LoVo (cell line): ENCODE measurements at regions not wholly inside any gene's neighbourhood (a gene's known extent, or its start where the extent isn't known, plus 50 kb on each side); places are given as distances from the start of the nearest gene placed in this dataset.
"Not testable (repeated sequence)": the region's sequence is repeated elsewhere in the genome, so short reads cannot be mapped to it uniquely, and the experiment has no call there.

ENCODE experiments used
- DNase-seq: peaks from one replicate; pipeline ENCODE4 v3.0.0-alpha.2; 2016; ENCODE audit warnings: low spot score

DNA sequence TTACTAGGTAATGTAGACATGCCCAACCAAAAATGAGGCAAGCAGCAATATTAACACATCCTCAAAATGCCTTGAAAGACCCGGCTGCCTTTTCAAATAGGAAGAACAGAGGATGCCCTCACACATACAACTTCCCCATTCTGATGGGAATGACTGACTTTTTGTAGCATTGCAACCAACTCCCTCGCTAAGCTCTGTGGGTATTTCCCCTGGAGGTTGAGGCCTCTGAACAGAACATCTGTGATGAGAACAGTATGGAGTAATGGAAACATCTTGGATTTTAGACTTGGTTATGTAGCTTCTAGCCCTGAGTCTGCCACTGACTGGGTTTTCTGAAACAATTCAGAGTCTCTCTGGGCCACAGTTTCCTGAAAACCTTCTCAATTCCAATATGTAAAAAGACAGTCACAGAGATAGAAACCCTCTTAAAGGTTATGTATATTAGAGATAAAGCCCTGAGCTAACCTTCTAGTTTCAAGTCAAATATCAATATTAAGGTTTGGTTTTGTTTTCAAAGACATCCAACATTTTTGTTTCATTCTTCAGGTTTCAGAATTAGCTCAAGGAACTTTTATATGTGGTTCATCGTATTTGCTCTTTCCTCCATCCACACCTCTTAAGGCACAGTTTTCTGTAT, 311.5 kb downstream of the SETD4 start:
- no peak for DNase-seq

GRCh38 chr21:35743571-35743970, 316.8 kb downstream of the SETD4 start:
- no peak for DNase-seq

DNA sequence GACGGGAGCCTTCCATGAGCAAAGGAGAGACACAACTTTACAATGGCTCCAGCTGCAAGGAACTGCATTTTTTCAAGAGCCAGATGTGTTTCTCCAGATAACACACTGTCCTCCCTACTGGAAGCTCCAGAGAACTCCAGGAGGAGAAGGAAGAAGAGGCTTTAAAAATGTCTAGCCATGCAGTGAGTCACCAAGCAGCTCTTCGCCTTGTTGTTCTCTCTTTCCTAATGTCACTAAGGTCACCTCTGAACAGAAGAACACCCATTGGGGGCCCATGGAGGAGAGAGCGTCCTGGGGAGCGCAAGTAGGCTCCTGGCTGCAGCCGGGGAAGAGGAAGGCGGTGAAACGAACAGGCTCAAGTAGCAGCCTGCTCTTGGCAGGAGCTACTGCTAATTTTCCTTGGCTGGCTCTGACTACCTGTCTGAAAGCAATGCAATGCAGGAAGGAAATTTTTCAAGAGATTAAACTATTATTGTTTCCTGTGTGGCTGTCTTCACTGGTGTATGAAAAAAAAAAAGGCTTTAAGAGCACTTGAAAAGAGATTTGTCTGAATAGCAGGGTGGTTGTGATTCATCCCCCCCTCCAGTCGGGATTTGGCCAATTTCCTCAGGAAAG, 321.9 kb downstream of the SETD4 start:
- no peak for DNase-seq

DNA sequence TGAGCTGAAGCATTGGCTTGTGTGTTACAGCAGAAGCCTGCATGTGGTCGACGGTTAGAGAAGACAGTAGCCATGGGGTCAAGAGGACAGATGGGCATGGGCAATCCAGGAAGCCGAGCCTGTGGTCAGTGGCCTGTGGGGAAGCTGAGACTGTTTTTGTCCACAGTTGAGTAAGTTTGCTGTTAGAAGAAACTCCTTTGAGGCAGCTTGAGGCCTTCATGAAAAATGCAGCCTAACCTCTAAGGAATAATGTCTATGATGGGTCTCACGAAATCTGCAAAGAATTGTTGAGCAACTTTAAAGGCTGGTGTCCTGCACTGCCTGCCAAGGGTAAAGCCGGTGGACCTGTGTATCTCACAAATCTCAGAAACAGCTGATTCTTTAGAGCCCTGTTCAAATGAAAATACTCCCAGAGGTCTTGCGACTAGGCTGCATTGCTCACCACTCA, 322.4 kb downstream of the SETD4 start:
- no peak for DNase-seq

DNA sequence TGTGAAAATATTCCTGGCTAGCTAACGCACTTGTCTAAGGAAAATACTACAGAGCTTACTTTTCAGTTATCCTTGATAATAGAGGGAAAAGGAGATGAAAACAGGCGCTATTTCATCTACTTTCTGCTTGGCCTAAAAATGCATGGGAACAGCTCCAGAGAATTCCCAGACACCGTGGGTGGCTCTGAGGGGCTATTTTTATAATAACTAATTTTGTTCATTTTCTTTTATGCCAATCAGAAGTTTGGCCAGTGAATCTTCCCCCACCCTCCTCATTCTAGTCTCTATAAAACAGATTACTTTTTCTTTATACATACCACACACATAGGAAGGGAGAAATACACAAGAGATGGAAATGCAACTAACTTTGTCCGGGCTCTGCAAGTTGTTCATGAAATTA, 322.9 kb downstream of the SETD4 start:
- no peak for DNase-seq

DNA sequence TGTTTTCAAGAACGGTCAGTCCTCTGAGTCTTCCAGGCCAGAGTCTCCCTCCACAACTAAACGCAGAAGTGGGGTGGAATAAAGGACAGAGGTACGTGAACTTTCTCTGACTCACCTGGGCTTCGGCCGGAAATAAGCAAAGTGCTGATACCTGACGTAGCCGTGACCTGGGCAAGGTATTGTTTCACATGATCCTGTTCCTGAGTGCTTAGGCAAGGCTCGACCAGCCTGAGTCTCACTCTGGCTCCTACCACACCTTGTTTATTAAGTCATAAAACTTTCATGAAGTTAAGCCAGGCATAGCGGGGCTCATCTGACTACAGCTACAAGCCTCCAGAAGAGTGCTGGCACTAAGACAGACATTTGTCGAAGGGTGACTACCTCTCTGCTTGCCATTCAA, 327.5 kb downstream of the SETD4 start:
- peak; percentile 15 for DNase-seq

DNA sequence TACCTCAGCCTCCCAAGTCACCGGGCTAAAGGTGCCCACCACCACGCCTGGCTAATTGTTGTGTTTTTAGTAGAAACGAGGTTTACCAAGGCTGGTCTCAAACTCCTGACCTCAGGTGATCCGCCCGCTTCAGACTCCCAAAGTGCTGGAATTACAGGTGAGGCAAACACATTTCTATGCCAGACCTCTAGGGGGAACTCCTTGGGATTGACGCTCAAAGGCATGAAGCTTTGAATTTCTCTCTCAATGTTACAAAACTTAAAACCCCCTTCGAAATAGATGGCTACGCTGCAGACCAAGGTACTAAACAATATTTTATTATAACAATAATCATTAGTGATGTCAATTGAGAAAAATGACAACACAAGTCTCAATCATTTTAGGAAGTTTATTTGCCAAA, 330.0 kb downstream of the SETD4 start:
- DNase-seq: no peak

DNA sequence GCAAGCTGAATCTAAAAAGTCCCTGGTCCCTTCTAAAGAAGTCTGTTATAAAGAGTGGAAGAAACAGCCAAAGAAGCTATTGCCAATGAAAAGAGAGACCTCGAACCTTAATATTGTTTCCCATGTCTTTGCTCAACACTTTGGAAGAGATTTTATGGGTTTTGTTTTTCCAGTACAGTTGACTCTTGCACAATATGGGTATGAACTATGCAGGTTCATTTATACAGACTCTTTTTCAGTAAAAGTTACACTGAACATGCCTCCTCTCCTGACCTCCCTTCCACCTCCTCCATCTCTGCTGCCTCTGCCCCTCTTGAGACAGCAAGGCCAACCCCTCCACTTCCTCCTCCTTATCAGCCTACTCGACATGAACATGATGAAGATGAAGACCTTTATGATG, 332.5 kb downstream of the SETD4 start:
- DNase-seq: no peak

GRCh38 chr21:35724156-35724555, 336.2 kb downstream of the SETD4 start:
- DNase-seq: no peak

DNA sequence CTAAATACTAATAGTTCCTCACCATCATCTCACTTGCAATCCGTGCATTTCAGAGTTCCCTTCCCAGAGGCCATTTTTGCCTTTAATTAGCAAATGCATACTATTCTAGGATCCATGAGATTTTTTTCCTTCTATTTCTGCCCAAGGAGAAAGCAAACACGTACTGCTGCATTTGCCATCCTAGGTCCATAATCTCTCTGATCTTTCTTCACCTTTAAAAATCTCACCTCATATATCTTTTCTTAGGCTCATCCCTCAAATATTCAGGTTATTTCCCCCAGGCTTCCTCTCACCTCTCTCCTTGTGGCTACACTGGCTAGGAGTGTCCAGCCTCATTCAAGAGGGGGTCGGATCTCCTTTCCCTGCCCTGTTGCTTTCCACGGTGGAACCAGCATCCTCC, 338.6 kb downstream of the SETD4 start:
- no peak for DNase-seq

- DNase-seq: no peak
Observed at GRCh38 chr21:35720208-35720731, 340.1 kb downstream of the SETD4 start.

- DNase-seq: no peak
Observed at GRCh38 chr21:35719080-35719479, 341.2 kb downstream of the SETD4 start.

DNA sequence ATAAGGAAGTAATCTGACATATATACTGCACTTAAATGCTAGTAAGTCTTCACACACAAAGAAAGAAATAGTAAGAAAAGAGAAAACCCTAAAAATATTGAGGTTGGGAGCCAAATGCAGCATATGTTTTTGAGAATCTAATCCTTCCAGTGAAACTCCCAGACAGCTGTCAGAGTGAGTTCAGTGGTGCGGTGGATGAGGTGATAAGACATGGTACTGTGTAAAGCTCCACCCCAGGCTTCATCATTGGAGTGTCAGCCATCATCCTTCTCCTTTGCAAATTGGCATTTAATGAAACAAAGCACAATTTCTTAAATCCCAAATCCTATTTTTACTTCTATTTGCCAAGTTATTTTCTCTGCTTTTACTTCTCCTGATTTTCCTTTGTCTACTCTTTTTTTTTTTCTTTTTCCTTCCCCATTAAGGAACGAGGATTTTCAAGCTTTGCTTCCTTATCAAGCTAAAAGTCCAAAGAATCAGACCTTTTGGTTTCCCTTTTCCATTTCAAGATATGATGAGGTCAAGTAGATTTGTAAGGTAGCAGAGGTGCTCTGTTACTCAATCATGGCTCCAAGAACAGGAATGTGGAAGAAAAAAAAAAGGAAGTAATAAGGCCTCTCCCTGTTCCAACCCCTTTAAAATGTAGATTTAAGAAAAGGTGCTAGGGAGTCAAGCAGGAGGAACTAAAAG, 343.3 kb downstream of the SETD4 start:
- no peak for DNase-seq

- DNase-seq: no peak
Observed at GRCh38 chr21:35713914-35714313, 346.4 kb downstream of the SETD4 start.

DNA sequence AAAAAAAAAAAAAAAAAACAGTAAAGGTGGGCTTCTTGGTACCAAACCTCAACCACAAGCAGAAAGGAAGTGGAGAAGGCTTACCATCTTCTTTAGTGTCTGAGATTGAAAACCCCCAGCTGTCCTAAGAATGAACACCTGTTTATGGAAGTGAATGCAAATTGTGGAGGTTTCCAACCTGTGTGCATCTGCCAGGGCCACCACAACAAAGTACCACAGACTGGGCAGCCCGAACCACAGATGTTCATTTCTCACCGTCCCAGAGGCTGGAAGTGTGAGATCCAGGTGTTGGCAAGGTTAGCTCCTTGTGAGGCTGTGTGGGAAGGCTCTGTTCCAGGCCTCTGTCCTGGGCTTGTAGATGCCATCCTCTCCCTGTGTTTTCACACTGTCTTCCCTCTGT, 348.7 kb downstream of the SETD4 start:
- DNase-seq: no peak

DNA sequence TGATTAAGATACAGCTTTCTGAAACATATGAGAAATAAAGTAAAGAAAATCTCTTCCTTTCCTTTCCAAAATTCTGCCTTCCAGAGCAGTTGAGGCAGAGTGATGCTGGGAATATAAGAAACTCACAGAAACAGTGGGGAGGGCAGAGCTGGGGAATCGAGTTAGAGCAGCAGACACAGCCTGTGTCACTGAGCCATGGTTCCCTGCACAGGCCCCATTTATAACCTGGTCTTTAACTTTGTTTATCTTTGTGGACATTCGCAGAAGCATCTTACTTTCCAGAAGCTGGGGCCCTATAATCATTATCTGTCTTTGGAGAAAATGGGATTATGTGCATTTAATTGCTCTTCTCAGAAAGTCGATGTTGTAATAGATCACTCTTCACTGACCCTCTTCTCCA, 349.1 kb downstream of the SETD4 start:
- no peak for DNase-seq

DNA sequence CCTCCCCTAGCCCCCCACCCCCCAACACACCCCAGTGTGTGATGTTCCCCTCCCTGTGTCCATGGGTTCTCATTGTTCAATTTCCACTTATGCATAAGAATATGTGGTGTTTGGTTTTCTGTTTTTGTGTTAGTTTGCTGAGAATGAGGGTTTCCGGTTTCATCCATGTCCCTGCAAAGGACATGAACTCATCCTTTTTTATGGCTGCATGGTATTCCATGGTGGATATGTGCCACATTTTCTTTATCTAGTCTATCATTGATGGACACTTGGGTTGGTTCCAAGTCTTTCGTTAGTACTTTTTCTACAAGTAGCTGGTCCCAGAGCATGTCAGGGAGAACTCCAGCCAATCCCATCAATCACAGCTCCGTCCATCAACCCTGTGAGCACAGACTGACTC, 350.3 kb downstream of the SETD4 start:
- DNase-seq: not testable (repeated sequence)

- DNase-seq: no peak
Observed at GRCh38 chr21:35705888-35706287, 354.4 kb downstream of the SETD4 start.

- DNase-seq: no peak
Observed at GRCh38 chr21:35705237-35705887, 355.0 kb downstream of the SETD4 start.

DNA sequence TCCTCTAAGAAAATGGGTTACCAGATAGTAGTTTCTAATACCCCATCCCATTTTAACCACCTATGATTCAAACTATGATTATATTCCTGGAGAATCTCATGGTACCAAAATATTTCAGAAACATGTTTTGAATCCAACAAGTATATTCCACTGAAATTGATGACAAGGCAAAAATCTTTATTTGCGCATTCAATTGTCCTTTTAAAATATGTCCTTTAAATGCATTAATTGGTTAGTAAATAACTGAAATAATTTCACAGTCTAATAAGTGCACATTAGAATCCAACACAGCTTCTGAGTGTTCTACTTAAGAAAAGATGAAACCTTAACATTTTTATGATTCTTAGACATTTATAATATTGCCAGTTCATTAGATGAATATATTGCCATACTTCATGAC, 356.6 kb downstream of the SETD4 start:
- no peak for DNase-seq

GRCh38 chr21:35699361-35699760, 361.0 kb downstream of the SETD4 start:
- no peak for DNase-seq

DNA sequence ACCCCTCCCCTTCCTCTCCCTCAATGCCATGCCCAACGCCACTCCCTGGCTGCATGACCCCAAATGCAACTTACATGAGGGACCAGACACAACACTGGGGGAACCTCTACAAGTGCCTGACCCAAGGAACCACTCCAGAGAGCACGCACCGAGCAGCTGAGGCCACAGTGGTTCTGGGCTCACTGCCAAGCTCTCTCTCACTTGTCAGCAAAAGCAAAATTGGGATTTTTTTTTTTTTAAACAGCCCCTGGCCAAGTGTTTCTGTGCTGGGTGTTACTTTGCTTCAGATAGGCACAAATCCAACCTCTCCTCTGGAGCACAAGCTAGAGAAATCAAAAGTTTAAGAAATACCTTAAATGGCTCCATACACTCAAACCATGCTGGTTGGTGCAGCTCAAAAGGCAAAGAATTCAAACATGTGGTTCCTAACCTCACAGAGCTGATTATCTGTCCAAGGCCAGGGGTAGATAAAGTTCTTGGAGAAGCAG, 363.0 kb downstream of the SETD4 start:
- DNase-seq: no peak

- no peak for DNase-seq
Observed at GRCh38 chr21:35696644-35697043, 363.7 kb downstream of the SETD4 start.
